Smooth muscle cell (in vitro differentiated cells): ENCODE measurements at regions not wholly inside any gene's neighbourhood (a gene's known extent, or its start where the extent isn't known, plus 50 kb on each side); places are given as distances from the start of the nearest gene placed in this dataset.

Experiments
- DNase-seq: peaks from one replicate; lab custom pipeline; 2025; ENCODE audit not compliant: unreplicated experiment; lab: John Stamatoyannopoulos, UW
- H2AFZ ChIP-seq: fragments of 200-600 bp; sonication (generic); 2 replicates; pipeline ENCODE4 v1.6.0; 2016; ENCODE audit warnings: antibody characterized with exemption, low read depth, mild to moderate bottlenecking
- H3F3A ChIP-seq: fragments of 200-600 bp; sonication (generic); 2 replicates; pipeline ENCODE4 v1.6.0; 2017; ENCODE audit warnings: antibody characterized with exemption, low read depth
- H3K27ac ChIP-seq: fragments of 200-600 bp; sonication (generic); 2 replicates; pipeline ENCODE4 v1.5.1; 2016; ENCODE audit warnings: low read depth, mild to moderate bottlenecking
- H3K27me3 ChIP-seq: fragments of 200-600 bp; sonication (generic); 2 replicates; pipeline ENCODE4 v1.6.1; 2016; ENCODE audit warnings: low read depth, mild to moderate bottlenecking
- H3K36me3 ChIP-seq: fragments of 200-600 bp; sonication (generic); 2 replicates; pipeline ENCODE4 v1.5.1; 2016; ENCODE audit warnings: low read depth
- H3K4me1 ChIP-seq: fragments of 200-600 bp; sonication (generic); 2 replicates; pipeline ENCODE4 v1.5.1; 2016; ENCODE audit warnings: low read depth
- H3K4me2 ChIP-seq: fragments of 200-600 bp; sonication (generic); 2 replicates; pipeline ENCODE4 v1.6.0; 2016; ENCODE audit warnings: mild to moderate bottlenecking
- H3K4me3 ChIP-seq: fragments of 200-600 bp; sonication (generic); 2 replicates; pipeline ENCODE4 v1.5.1; 2016; ENCODE audit warnings: mild to moderate bottlenecking
- H3K79me2 ChIP-seq: fragments of 200-600 bp; sonication (generic); 2 replicates; pipeline ENCODE4 v1.6.0; 2016; ENCODE audit warnings: low read depth, mild to moderate bottlenecking
- H3K9ac ChIP-seq: fragments of 200-600 bp; sonication (generic); 2 replicates; pipeline ENCODE4 v1.6.0; 2016; ENCODE audit warnings: low read depth
- H3K9me3 ChIP-seq: fragments of 200-600 bp; sonication (generic); replicated peaks from 2 replicates; pipeline ENCODE4 v1.5.1; 2016; ENCODE audit warnings: low read depth
- H4K20me1 ChIP-seq: fragments of 200-600 bp; sonication (generic); 2 replicates; pipeline ENCODE4 v1.6.0; 2016; ENCODE audit warnings: low read depth
- CTCF ChIP-seq: fragments of 200-600 bp; sonication (generic); IDR thresholded peaks from 2 replicates; pipeline ENCODE4 v1.5.1; 2017; ENCODE audit warnings: borderline replicate concordance, mild to moderate bottlenecking, antibody characterized with exemption; ENCODE audit not compliant: insufficient read depth, poor library complexity, severe bottlenecking
- WGBS: methylation state at CpG from one replicate; pipeline ENCODE4 v1.1.7; 2016; ENCODE audit warnings: low lambda C conversion rate; 5-methylcytosine and 5-hydroxymethylcytosine counted together

GRCh38 chr5:12840972-12841371 lies 936.7 kb upstream of the CTNND2 start:
- no peak overlapping the region for H3K9ac ChIP-seq
- H3K27me3 ChIP-seq = no peaks in the 10 kb centered on the region
- no peaks in the 10 kb centered on the region for H3K79me2 ChIP-seq
- no peak overlapping the region for H3K4me2 ChIP-seq
- 59% methylated on average over 4 of the region's 4 CpGs for WGBS
- no peaks in the 10 kb centered on the region for H4K20me1 ChIP-seq
- H3K9me3 ChIP-seq = no peaks in the 10 kb centered on the region
- no peak for TF ChIP-seq CTCF
- no peaks in the 10 kb centered on the region for H3F3A ChIP-seq
- no peaks in the 10 kb centered on the region for H3K36me3 ChIP-seq
- no peak overlapping the region for H2AFZ ChIP-seq
- H3K4me1 ChIP-seq = no peaks in the 10 kb centered on the region
- H3K27ac ChIP-seq = no peak overlapping the region
- no peak for DNase-seq
- H3K4me3 ChIP-seq = no peak overlapping the region

GRCh38 chr5:12837592-12837991 lies 933.3 kb upstream of the CTNND2 start:
- Histone ChIP-seq H3K4me2 (no peak overlapping the region), H3K4me3 (no peak overlapping the region), H2AFZ (no peak overlapping the region), H3K9ac (no peak overlapping the region), H3K27ac (no peak overlapping the region), H3K4me1 (no peaks in the 10 kb centered on the region), H3K27me3 (no peaks in the 10 kb centered on the region), H3K9me3 (no peaks in the 10 kb centered on the region), H4K20me1 (no peaks in the 10 kb centered on the region), H3K79me2 (no peaks in the 10 kb centered on the region), H3K36me3 (no peaks in the 10 kb centered on the region), H3F3A (no peaks in the 10 kb centered on the region)
- 51% methylated on average over 5 of the region's 5 CpGs for WGBS
- no peak for TF ChIP-seq CTCF
- no peak for DNase-seq

- no peak for TF ChIP-seq CTCF
- H3K4me2 ChIP-seq = no peak overlapping the region
- no peaks in the 10 kb centered on the region for H3K4me1 ChIP-seq
- peaks cover 34% of the 10 kb centered on the region for H3K9me3 ChIP-seq
- no peak overlapping the region for H2AFZ ChIP-seq
- H3K4me3 ChIP-seq = no peak overlapping the region
- H3F3A ChIP-seq = no peaks in the 10 kb centered on the region
- no peaks in the 10 kb centered on the region for H3K79me2 ChIP-seq
- H3K27ac ChIP-seq = no peak overlapping the region
- H3K27me3 ChIP-seq = no peaks in the 10 kb centered on the region
- WGBS = 82% methylated on average over 2 of the region's 2 CpGs
- H3K36me3 ChIP-seq = no peaks in the 10 kb centered on the region
- H3K9ac ChIP-seq = no peak overlapping the region
- no peaks in the 10 kb centered on the region for H4K20me1 ChIP-seq
- no peak for DNase-seq
Observed at GRCh38 chr5:12825163-12825562, 920.9 kb upstream of the CTNND2 start.

- H2AFZ ChIP-seq = no peak overlapping the region
- H3K79me2 ChIP-seq = no peaks in the 10 kb centered on the region
- H3K36me3 ChIP-seq = no peaks in the 10 kb centered on the region
- H3K27ac ChIP-seq = no peak overlapping the region
- TF ChIP-seq CTCF = no peak
- H3K4me1 ChIP-seq = no peaks in the 10 kb centered on the region
- H3K9ac ChIP-seq = no peak overlapping the region
- H3F3A ChIP-seq = no peaks in the 10 kb centered on the region
- no peaks in the 10 kb centered on the region for H3K9me3 ChIP-seq
- H3K27me3 ChIP-seq = no peaks in the 10 kb centered on the region
- no peak for DNase-seq
- no peaks in the 10 kb centered on the region for H4K20me1 ChIP-seq
- no peak overlapping the region for H3K4me3 ChIP-seq
- WGBS = 86% methylated on average over 19 of the region's 19 CpGs
- H3K4me2 ChIP-seq = no peak overlapping the region
Observed at GRCh38 chr5:12805165-12805698, 901.0 kb upstream of the CTNND2 start.
